Kidney (tissue), 13 donors: ENCODE measurements at regions not wholly inside any gene's neighbourhood (a gene's known extent, or its start where the extent isn't known, plus 50 kb on each side); places are given as distances from the start of the nearest gene placed in this dataset.
"Not testable (repeated sequence)": the region's sequence is repeated elsewhere in the genome, so short reads cannot be mapped to it uniquely, and the experiment has no call there.

Experiments
- DNase-seq, 5 donors: peaks; one replicate each; pipeline ENCODE4 v3.0.0-alpha.2; 2013 to 2020
- FAIRE-seq: peaks from 2 replicates; lab custom pipeline; 2012; peaks lifted over from hg19 to GRCh38; lab: Jason Lieb, UNC
- H3K27ac ChIP-seq, 2 donors: one replicate each; pipeline ENCODE4 v1.7.0; 2013; ENCODE audit warnings: low read depth in 2 of 2, low read length in 2 of 2, inconsistent platforms in 1 of 2
- H3K27me3 ChIP-seq: one replicate; pipeline ENCODE4 v1.7.1; 2013; ENCODE audit warnings: low read length, inconsistent platforms; ENCODE audit not compliant: control insufficient read depth, insufficient read depth
- H3K36me3 ChIP-seq, 3 donors: one replicate each; pipeline versions ENCODE4 v1.7.0 to v1.7.1; 2013; ENCODE audit warnings: low read length in 3 of 3, control low read depth in 1 of 3, inconsistent platforms in 1 of 3; ENCODE audit not compliant: insufficient read depth in 3 of 3, control insufficient read depth in 2 of 3
- H3K4me1 ChIP-seq, 3 donors: one replicate each; pipeline versions ENCODE4 v1.7.0 to v1.7.1; 2013; ENCODE audit warnings: low read length in 3 of 3, inconsistent platforms in 1 of 3, low read depth in 1 of 3; ENCODE audit not compliant: control insufficient read depth in 2 of 3, insufficient read depth in 2 of 3
- H3K4me3 ChIP-seq, 3 donors: one replicate each; pipeline versions ENCODE4 v1.7.0 to v1.8.1; 2013; ENCODE audit warnings: low read length in 3 of 3, control low read depth in 1 of 3, inconsistent platforms in 1 of 3
- H3K9ac ChIP-seq, 3 donors: one replicate each; pipeline versions ENCODE4 v1.7.0 to v1.7.1; 2013; ENCODE audit warnings: low read length in 3 of 3, control low read depth in 1 of 3, inconsistent platforms in 1 of 3
- H3K9me3 ChIP-seq, 3 donors: one replicate each; pipeline versions ENCODE4 v1.7.0 to v1.7.1; 2013; ENCODE audit warnings: low read length in 3 of 3, control low read depth in 1 of 3, inconsistent platforms in 1 of 3; ENCODE audit not compliant: control insufficient read depth in 2 of 3, insufficient read depth in 1 of 3
- CTCF ChIP-seq: IDR thresholded peaks from 3 replicates; pipeline ENCODE4 v1.5.1; 2012; ENCODE audit warnings: mild to moderate bottlenecking, moderate library complexity, borderline replicate concordance; ENCODE audit not compliant: insufficient read depth; ENCODE audit errors: extremely low read depth
- intact Hi-C: fragments of 100-400 bp; cut with DNase I; formaldehyde crosslinking; loops from one replicate; pipeline ENCODE4 v1.11.1; 2022
- donor health status: control.
- donor health status: control.
- donor health status: control.
- donor health status: control.
- donor health status: control.
- donor health status: DM: yes; HTN: yes; CAD: no.
- donor health status: Normal renal cell carcinoma (clear cell type).

DNA sequence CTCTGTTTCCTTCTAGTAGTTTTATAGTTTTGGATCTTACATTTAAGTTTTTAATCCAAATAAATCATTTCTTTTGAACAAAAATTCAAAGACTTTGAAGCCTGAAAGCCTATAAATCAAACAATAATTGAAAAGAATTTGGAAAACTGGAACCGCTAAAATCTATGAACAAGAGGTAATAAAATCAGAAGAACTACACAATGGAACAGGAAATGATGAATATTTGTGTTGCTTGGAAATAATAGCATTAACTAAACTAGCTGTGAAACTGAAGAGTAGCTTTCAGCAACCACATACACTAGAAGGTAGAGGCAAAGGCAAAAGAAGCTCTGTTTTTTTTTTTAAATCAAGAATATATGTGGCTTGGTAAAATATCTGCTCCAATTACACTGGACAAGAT, 147.9 kb upstream of the ABI3BP start:
- Histone ChIP-seq H3K4me1 (no peaks in the 10 kb centered on the region), H3K9me3 (no peaks in the 10 kb centered on the region), H3K4me3 (no peak overlapping the region), H3K27ac (no peak overlapping the region), H3K36me3 (no peaks in the 10 kb centered on the region), H3K27me3 (no peaks in the 10 kb centered on the region), H3K9ac (no peak overlapping the region)
- intact Hi-C loops = no loop called here
- FAIRE-seq (no peak), DNase-seq (no peak)
- no peak for TF ChIP-seq CTCF

DNA sequence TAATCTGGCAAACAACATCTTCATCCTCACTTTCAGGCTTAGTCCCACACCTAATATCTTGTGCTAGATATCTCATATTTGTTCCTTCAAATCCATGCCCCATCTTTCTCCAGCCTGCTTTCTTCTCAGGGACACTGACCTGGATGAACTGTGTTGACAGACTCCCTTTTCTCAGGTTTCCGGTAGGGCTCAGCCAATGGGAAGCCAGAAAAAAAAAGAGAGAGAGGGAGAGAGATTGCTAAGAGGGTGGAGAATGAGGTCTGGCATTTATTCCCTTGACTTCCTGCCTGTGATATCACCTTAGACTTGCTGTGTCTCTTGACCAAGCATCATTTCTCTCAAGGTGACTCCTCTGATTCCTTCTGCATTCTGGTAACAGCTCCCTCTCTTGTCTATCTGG, 145.6 kb upstream of the ABI3BP start:
- Histone ChIP-seq H3K9me3 (no peaks in the 10 kb centered on the region), H3K9ac (no peak overlapping the region), H3K36me3 (no peaks in the 10 kb centered on the region), H3K4me1 (no peaks in the 10 kb centered on the region), H3K4me3 (no peak overlapping the region), H3K27ac (no peak overlapping the region), H3K27me3 (no peaks in the 10 kb centered on the region)
- TF ChIP-seq CTCF = no peak
- intact Hi-C loops = no loop called here
- DNase-seq (peak in 1 of 5 donors; percentile 2), FAIRE-seq (no peak)

DNA sequence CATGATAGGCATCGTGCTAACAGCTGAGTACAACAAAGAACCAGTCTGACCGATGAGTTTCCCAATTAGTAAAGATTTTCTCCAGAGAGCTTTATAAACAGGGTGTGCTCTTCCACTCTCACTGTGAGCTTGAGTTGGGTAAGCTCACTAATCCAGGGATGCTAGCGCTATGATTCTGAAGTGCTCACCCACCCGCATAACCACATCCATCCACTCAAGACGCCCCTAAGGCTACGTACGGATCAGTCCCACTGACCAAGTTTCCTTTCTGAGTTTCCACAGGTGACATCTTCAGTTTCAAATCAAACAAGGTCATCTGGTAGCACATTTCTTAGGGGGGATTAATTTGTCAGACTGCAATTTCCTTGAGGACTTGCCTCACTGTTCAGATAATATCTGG, 141.1 kb upstream of the ABI3BP start:
- H3K4me1 ChIP-seq = no peaks in the 10 kb centered on the region
- FAIRE-seq (no peak), DNase-seq (no peak)
- H3K9me3 ChIP-seq = no peaks in the 10 kb centered on the region
- H3K27me3 ChIP-seq = no peaks in the 10 kb centered on the region
- H3K36me3 ChIP-seq = no peaks in the 10 kb centered on the region
- no peak for TF ChIP-seq CTCF
- no peak overlapping the region for H3K27ac ChIP-seq
- no peak overlapping the region for H3K9ac ChIP-seq
- H3K4me3 ChIP-seq = no peak overlapping the region
- intact Hi-C loops = no loop called here

DNA sequence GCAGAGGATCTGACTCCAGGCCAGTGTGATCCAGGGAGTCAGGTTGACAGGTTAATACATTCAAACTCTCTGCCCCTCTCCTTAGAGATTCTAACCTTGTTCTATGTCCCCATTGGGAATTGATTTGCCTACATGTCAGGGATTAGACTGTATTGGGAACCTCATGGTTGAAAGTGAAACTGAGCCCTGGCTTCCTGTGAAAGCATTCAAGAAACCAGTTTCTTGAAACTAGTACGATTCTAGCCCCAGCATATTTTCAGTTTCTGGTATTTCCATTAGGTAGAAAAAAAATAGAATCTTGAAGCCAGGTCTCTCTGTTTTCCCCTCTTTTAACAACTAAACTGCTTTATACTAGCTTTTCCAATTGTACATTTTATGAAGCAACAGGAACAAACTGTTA, 140.4 kb upstream of the ABI3BP start:
- H3K27me3 ChIP-seq = no peaks in the 10 kb centered on the region
- H3K9me3 ChIP-seq = no peaks in the 10 kb centered on the region
- intact Hi-C loops = no loop called here
- no peaks in the 10 kb centered on the region for H3K36me3 ChIP-seq
- no peaks in the 10 kb centered on the region for H3K4me1 ChIP-seq
- no peak overlapping the region for H3K4me3 ChIP-seq
- TF ChIP-seq CTCF = no peak
- no peak for DNase-seq
- no peak overlapping the region for H3K9ac ChIP-seq
- H3K27ac ChIP-seq = no peak overlapping the region
- FAIRE-seq = no peak

- H3K27ac ChIP-seq, DNase-seq, intact Hi-C loops, H3K9ac ChIP-seq, FAIRE-seq, H3K4me3 ChIP-seq, H3K27me3 ChIP-seq, H3K36me3 ChIP-seq, H3K4me1 ChIP-seq, H3K9me3 ChIP-seq: not testable (repeated sequence)
These were observed 140.0 kb upstream of the ABI3BP start for GRCh38 chr3:101133197-101133596.
